ENCODE measurements at regions not wholly inside any gene's neighbourhood (a gene's known extent, or its start where the extent isn't known, plus 50 kb on each side); places are given as distances from the start of the nearest gene placed in this dataset.

DNA sequence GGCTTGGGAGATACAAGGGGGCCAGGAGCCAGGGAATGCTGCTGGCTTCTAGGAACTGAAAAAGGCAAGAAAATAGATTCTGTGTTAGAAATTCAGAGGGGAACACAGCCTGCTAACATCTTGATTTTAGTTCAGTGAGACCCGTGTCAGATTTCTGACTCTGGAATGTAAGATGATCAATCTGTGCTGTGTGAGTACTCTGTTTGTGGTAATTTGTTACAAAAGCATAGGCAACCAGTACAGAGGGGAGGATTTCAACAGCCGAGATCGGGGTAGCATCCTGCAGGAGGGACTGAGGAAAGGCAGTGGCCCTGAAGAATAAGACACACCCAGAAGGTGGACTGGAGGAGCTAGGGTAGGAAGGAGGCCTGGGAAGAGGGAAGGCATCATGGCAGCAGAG lies 410.0 kb upstream of the CCDC196 start:
- FAIRE-seq = no peak

GRCh38 chr14:66078006-66078405 lies 408.2 kb upstream of the CCDC196 start:
- no peak for FAIRE-seq

- FAIRE-seq = no peak
Measured at GRCh38 chr14:66081594-66082376, 404.4 kb upstream of the CCDC196 start.

GRCh38 chr14:66085224-66085623 lies 400.9 kb upstream of the CCDC196 start:
- FAIRE-seq = no peak

DNA sequence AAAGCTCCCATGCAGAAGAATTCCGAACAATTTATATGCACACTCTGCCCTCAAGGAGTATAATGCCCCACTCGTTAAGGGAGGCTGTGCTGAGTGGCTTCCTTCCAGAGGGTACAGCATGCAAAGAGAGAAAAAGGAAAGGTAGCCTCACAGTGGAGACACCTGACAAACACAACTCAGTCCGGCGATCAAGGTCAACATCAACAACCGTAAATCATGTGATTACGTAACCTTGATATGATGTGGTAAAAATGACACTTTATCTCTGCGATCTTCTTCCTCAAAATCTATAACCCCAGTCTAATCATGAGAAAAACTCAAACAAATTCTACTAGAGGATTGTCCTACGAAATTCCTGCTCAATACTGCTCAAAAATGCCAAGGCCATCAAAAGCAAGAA lies 400.5 kb upstream of the CCDC196 start:
- FAIRE-seq = no peak

- FAIRE-seq = no peak
Measured at GRCh38 chr14:66087231-66087630, 398.9 kb upstream of the CCDC196 start.

DNA sequence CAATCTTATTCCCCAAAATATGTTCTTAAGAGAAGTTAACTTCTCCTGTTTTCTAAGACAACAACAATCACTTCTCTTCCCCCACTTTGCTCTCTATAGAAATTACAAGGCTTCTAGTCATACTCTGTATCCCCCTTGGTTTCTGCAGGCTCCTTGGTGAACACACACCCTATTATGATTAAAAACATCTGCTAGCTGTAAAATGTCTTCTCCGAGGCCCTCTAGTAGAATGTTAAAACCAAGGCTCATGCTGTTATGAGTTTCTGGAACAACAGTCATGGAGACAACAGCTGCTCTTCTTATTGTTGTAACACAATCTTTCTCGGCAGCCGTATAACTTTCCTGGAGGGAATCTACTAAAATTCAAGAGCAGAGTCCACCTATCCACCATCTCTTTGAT lies 397.5 kb upstream of the CCDC196 start:
- no peak for FAIRE-seq

DNA sequence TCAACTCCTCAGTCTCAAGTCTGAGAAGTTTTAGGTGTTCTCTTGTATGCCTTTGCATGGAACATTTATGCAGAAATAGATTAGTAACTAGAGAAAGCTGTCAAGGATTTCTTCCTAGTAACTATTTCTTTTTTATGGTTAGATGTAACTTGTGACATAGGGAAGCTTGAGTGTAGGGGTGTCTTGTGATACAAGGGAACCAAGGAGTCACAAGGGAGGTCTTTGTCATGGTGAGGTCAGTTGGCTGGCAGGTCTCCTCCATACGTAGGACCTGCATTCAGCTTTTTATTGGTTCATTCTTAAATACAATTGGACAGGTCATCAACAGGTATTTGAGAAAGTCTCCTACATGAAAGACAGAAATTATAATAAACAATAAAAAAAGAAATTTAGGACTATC lies 394.0 kb upstream of the CCDC196 start:
- no peak for FAIRE-seq

- FAIRE-seq = no peak
Measured at GRCh38 chr14:66092748-66093147, 393.4 kb upstream of the CCDC196 start.

- no peak for FAIRE-seq
Measured at GRCh38 chr14:66094001-66094727, 392.0 kb upstream of the CCDC196 start.

GRCh38 chr14:66099451-66099850 lies 386.7 kb upstream of the CCDC196 start:
- no peak for FAIRE-seq

GRCh38 chr14:66099931-66100330 lies 386.2 kb upstream of the CCDC196 start:
- no peak for FAIRE-seq

- FAIRE-seq = no peak
Measured at GRCh38 chr14:66101662-66102061, 384.5 kb upstream of the CCDC196 start.

DNA sequence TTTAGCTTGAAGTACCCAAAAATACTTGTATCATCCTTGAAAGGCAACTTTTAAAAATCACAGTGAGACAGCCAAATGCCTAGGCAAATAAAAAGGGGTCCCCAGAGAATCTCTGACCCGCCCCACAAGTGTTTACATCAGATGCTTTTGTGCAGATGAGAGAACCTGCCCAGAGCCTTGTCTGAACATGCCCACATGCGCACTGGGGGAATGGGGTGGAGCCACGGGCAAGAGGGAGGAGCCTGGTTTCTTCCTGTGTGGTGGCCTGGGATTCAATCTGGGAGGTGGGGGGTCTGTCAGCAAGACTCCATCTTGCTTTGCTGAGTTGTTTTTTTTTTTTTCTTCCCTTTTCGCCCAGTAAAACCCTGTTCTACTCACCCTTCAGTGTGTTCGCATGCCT lies 381.7 kb upstream of the CCDC196 start:
- no peak for FAIRE-seq

GRCh38 chr14:66105815-66106214 lies 380.4 kb upstream of the CCDC196 start:
- no peak for FAIRE-seq

DNA sequence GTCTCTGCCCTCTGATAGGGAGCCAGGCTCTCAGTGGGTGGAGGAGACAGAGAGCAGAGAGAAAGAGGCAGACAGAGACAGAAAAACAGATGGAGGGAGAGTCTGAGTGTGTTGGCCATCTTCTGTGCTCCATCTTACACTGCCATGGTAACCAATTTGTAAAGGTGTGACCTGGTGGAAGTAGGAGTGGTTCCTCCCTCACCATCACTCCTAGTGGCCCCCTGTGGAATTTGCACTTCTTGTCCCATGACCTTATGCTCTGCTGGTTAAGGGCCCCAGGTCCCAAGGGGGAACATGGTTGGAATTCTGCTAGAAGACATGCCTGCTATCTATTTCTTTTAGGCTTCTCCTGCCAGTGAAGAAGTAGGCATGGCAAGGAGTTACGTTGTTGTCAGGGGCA lies 376.7 kb upstream of the CCDC196 start:
- FAIRE-seq = no peak

DNA sequence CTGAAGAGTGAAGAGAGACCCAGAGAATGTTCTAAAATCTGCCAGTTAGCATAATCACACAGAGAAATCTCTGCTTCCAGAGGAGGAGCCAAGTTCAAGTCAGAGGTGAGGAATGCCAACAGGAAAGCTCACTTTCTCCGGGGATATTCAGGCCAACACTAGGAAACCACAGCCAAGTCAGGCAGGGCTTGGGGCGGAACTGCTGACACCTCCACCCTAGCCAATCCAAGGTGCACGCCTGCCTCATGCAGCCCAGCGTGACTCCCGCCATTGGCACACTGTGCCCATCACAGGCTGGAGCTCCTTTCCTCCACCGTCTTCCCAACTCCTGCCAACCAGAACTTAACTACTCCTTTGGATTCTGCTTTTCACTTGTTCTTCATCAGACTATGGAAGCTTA lies 374.3 kb upstream of the CCDC196 start:
- no peak for FAIRE-seq

DNA sequence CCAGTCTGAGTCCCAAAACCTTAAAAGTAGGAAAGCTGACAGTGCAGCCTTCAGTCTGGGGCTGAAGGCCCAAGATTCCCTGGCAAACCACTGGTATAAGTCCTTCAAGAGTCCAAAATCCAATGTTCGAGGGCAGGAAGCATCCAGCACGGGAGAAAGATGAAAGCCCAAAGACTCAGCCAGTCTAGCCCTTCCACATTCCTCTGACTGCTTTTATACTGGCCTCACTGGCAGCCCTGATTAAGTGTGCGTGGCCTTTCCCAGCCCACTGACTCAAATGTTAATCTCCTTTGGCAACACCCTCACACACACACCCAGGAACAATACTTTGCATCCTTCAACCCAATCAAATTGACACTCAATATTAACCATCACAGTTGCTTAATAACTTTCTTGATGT lies 372.1 kb upstream of the CCDC196 start:
- FAIRE-seq = no peak

DNA sequence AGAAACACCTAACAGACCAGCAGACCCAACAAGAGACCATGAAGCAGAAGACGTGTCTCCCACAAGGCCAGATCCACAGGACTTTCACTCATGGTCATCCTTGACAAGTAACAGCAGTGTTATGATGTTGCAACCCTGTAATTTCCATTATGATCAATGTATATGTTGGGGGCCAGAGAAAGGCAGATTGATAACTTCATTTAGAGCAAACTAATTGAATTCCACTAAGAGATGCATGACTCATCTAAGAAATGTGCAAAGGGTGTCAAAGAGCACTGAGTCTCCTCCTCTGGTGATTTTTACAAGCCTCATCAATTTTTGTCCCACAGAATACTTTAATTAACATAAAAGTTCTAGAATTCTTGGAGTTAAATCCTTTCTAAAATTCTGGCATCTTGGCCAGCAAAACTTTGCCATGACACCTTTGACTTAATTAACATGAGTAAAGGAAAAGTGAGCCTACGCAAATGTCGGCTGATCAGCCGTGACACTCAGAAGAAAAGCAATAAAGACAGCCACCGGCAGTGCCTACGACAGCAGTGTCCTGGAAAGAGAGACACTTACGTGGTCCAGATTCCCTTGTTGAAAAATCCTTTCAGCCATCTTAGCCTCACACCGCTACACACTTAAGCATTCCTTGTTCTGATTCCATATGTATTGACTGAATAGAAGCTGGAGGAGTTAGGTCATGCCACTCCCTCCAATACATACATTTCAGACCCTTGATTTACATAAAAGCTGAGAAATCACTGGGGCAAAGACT lies 370.2 kb upstream of the CCDC196 start:
- FAIRE-seq = no peak

DNA sequence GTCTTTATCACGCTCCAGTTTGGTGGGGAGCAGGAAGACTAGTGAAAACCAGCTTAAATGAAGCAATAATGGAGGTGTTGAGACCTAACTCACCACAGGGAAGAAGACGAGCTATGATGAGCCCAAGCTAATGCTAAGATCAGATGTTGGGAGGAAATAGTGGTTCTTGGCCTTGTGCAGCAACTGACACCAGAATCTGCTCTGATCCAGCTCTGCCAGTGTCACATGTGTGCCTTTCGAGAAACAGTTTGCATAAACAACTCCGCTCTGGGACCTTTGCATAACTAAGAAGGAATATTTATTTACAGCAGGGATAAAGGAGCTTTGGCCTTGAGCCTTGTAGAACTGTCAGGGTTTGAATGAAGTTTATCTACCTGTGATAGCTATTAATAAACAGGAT lies 369.4 kb upstream of the CCDC196 start:
- FAIRE-seq = no peak

GRCh38 chr14:66117600-66117999 lies 368.6 kb upstream of the CCDC196 start:
- FAIRE-seq = no peak

GRCh38 chr14:66119606-66120231 lies 366.5 kb upstream of the CCDC196 start:
- no peak for FAIRE-seq

DNA sequence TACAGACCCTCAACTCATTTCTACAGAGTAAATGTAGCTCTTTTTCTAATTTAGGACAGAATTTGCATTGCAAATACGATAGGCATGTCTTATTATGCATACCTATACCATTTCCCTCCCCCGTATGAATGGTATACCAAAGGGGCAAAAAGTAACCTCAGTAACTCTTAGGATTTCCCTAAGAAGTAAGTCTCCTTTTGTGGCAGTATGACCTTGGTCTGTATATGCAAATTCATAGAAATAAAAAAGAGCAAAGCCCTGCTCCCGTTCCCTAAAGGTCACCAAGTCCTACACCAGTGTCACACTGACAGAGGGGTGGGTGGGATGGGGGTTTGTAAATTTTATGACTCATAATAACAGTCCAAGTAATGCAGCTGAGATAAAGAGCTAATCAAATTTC lies 365.8 kb upstream of the CCDC196 start:
- FAIRE-seq = no peak

All from islet of Langerhans (tissue), 1 donor.